ENCODE measurements at regions not wholly inside any gene's neighbourhood (a gene's known extent, or its start where the extent isn't known, plus 50 kb on each side); places are given as distances from the start of the nearest gene placed in this dataset.

- peak in 1 of 3 donors; percentile 53 for DNase-seq
- no peaks in the 10 kb centered on the region for H3K27me3 ChIP-seq
- no peak overlapping the region for H3K4me3 ChIP-seq
- H3K9me3 ChIP-seq, result no peaks in the 10 kb centered on the region
- TF ChIP-seq POLR2A (IDR thresholded peaks at IDR 0.05) (no peak), CTCF (IDR thresholded peaks at IDR 0.05) (no peak)
- H3K36me3 ChIP-seq, result no peaks in the 10 kb centered on the region
- no peaks in the 10 kb centered on the region for H3K4me1 ChIP-seq
- no peak overlapping the region for H3K27ac ChIP-seq
These were observed 226.1 kb upstream of the DIO3 start for GRCh38 chr14:101335061-101335661.

GRCh38 chr14:101336183-101336582, 225.1 kb upstream of the DIO3 start:
- Histone ChIP-seq H3K27ac (no peak overlapping the region), H3K27me3 (no peaks in the 10 kb centered on the region), H3K4me1 (no peaks in the 10 kb centered on the region), H3K9me3 (no peaks in the 10 kb centered on the region), H3K4me3 (no peak overlapping the region), H3K36me3 (no peaks in the 10 kb centered on the region)
- TF ChIP-seq POLR2A (IDR thresholded peaks at IDR 0.05) (no peak), CTCF (IDR thresholded peaks at IDR 0.05) (no peak)
- no peak for DNase-seq

- H3K4me3 ChIP-seq, result no peak overlapping the region
- TF ChIP-seq CTCF (IDR thresholded peaks at IDR 0.05) (no peak), POLR2A (IDR thresholded peaks at IDR 0.05) (no peak)
- no peaks in the 10 kb centered on the region for H3K4me1 ChIP-seq
- DNase-seq, result no peak
- H3K27ac ChIP-seq, result no peak overlapping the region
- H3K27me3 ChIP-seq, result no peaks in the 10 kb centered on the region
- no peaks in the 10 kb centered on the region for H3K36me3 ChIP-seq
- no peaks in the 10 kb centered on the region for H3K9me3 ChIP-seq
These were observed 224.2 kb upstream of the DIO3 start for GRCh38 chr14:101337053-101337452.

GRCh38 chr14:101340556-101340955, 220.7 kb upstream of the DIO3 start:
- no peaks in the 10 kb centered on the region for H3K9me3 ChIP-seq
- TF ChIP-seq POLR2A (IDR thresholded peaks at IDR 0.05) (no peak), CTCF (IDR thresholded peaks at IDR 0.05) (no peak)
- H3K4me1 ChIP-seq, result no peaks in the 10 kb centered on the region
- no peaks in the 10 kb centered on the region for H3K27me3 ChIP-seq
- DNase-seq, result no peak
- H3K36me3 ChIP-seq, result no peaks in the 10 kb centered on the region
- no peak overlapping the region for H3K4me3 ChIP-seq
- no peak overlapping the region for H3K27ac ChIP-seq

GRCh38 chr14:101347893-101348777, 213.2 kb upstream of the DIO3 start:
- Histone ChIP-seq H3K9me3 (peaks cover 0 to 5% (median 0%) of the 10 kb centered on the region in 4 donors), H3K36me3 (no peaks in the 10 kb centered on the region), H3K4me3 (no peak overlapping the region), H3K27ac (no peak overlapping the region), H3K4me1 (no peaks in the 10 kb centered on the region), H3K27me3 (no peaks in the 10 kb centered on the region)
- TF ChIP-seq POLR2A (IDR thresholded peaks at IDR 0.05) (no peak), CTCF (IDR thresholded peaks at IDR 0.05) (no peak)
- peak in 1 of 3 donors; percentile 26 for DNase-seq
